ENCODE measurements at regions not wholly inside any gene's neighbourhood (a gene's known extent, or its start where the extent isn't known, plus 50 kb on each side); places are given as distances from the start of the nearest gene placed in this dataset.
A peak's percentile ranks its signal among the peaks of the same experiment; 100 is the strongest.
"Not testable (repeated sequence)": the region's sequence is repeated elsewhere in the genome, so short reads cannot be mapped to it uniquely, and the experiment has no call there.

DNA sequence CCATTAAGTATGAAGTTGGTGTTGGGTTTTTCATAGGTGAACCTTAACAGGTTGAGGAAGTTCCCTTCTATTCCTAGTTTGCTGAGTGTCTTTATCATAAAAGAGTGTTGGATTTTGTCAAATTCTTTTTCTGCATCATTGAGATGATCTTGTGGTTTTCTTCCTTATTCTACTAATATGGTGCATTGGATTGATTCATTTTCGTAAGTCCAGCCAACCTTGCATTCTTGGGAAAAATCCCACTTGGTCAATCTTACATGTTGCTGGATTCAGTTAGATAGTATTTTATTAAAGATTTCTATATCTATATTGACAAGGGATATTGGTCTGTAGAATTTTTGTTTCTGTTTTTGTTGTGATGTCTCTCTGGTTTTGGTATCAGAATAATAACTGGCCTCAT, 83.7 kb upstream of the C15orf39 start:
- ATAC-seq (replicated peaks) (no peak), DNase-seq (no peak)
- no peaks in the 10 kb centered on the region for H3K27me3 Mint-ChIP-seq
- H3K4me3 Mint-ChIP-seq, result no peak overlapping the region
- peaks cover 3 to 11% of the 10 kb centered on the region in 2 donors for H3K4me1 Mint-ChIP-seq (ENCODE audit: low read depth in 2 of 2)
- H3K27ac Mint-ChIP-seq, result no peak overlapping the region
- H3K9me3 Mint-ChIP-seq, result no peaks in the 10 kb centered on the region
- peaks cover under 1% of the 10 kb centered on the region for H3K36me3 Mint-ChIP-seq (ENCODE audit: insufficient read depth)

DNA sequence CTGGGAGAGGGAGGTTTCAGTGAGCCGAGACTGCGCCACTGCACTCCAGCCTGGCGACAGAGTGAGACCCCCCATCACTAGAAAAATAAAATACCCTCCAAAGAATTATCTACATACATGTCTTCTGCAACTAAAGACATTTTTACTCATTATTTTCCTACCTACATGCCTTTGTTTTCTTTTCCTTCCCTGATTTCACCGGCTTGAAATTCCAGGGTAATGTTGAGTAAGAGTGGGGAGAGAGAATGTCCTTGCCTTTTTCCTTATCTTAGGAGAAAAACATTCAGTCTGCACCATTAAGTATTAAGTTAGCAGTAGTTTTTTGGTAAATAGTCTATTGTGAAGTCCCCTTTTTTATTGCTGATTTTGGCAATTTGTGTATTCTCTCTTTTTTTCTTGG, 82.4 kb upstream of the C15orf39 start:
- not testable (repeated sequence) for H3K4me1 Mint-ChIP-seq (ENCODE audit: low read depth in 2 of 2); H3K27ac Mint-ChIP-seq; H3K36me3 Mint-ChIP-seq (ENCODE audit: insufficient read depth); H3K9me3 Mint-ChIP-seq; H3K4me3 Mint-ChIP-seq; ATAC-seq (replicated peaks); H3K27me3 Mint-ChIP-seq; DNase-seq

GRCh38 chr15:75121491-75121890, 80.2 kb upstream of the C15orf39 start:
- no peak for ATAC-seq (replicated peaks)
- Mint-ChIP-seq H3K9me3 (no peaks in the 10 kb centered on the region), H3K27me3 (no peaks in the 10 kb centered on the region), H3K36me3 (ENCODE audit: insufficient read depth) (no peaks in the 10 kb centered on the region), H3K4me3 (no peak overlapping the region), H3K27ac (no peak overlapping the region), H3K4me1 (ENCODE audit: low read depth in 2 of 2) (peaks cover 0 to 3% of the 10 kb centered on the region in 2 donors)
- no peak for DNase-seq

DNA sequence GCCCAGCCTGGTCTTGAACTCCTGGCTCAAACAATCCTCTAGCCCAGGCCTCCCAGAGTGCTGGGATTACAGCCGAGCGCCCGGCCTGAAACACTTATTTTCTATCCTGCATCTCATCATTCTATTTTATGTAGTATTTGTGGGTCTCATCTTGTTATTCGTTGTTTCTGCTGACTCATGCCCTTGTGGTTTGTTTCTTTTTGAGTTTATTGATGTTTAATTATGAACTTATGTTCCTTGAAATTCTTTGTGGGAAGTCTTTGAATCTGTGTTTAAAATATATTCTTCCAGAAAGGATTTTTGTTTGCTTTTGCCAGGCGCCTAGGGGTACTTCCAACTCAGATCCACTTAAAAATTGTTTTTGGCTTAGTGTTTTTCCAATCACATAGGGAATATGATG, 78.3 kb upstream of the C15orf39 start:
- Mint-ChIP-seq H3K4me3 (no peak overlapping the region), H3K36me3 (ENCODE audit: insufficient read depth) (no peaks in the 10 kb centered on the region), H3K27me3 (no peaks in the 10 kb centered on the region), H3K9me3 (no peaks in the 10 kb centered on the region), H3K4me1 (ENCODE audit: low read depth in 2 of 2) (peaks cover 0 to 5% of the 10 kb centered on the region in 2 donors), H3K27ac (no peak overlapping the region)
- no peak for ATAC-seq (replicated peaks)
- no peak for DNase-seq

DNA sequence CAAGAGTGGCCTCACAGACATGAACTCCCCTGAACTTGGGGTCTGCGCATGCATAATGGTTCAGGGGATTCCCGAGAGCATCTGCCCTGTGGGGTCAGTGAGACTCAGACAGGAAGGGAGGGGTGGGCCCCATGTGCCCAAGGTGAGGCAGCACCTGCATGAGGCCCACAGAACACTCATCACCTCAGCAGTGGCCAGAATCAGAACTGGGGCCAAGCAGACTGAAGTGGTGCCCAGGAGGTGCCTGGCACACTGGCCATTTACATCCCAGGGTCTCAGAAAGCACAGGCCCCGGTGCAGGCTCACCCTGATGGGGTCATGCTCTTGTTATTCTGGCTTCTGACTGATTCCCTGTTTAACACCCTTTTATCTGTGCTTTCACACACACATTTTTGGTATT, 77.4 kb upstream of the C15orf39 start:
- not testable (repeated sequence) for ATAC-seq (replicated peaks); H3K4me1 Mint-ChIP-seq (ENCODE audit: low read depth in 2 of 2); H3K27ac Mint-ChIP-seq; H3K9me3 Mint-ChIP-seq; H3K36me3 Mint-ChIP-seq (ENCODE audit: insufficient read depth); H3K27me3 Mint-ChIP-seq; DNase-seq; H3K4me3 Mint-ChIP-seq

GRCh38 chr15:75125935-75126334, 75.7 kb upstream of the C15orf39 start:
- Mint-ChIP-seq H3K27ac (no peak overlapping the region), H3K27me3 (no peaks in the 10 kb centered on the region), H3K36me3 (ENCODE audit: insufficient read depth) (peaks cover 4% of the 10 kb centered on the region), H3K9me3 (no peaks in the 10 kb centered on the region), H3K4me3 (no peak overlapping the region), H3K4me1 (ENCODE audit: low read depth in 2 of 2) (peaks cover 16 to 20% of the 10 kb centered on the region in 2 donors)
- ATAC-seq (replicated peaks) (no peak), DNase-seq (no peak)

- Mint-ChIP-seq H3K27me3 (no peaks in the 10 kb centered on the region), H3K4me3 (no peak overlapping the region), H3K27ac (no peak overlapping the region), H3K9me3 (no peaks in the 10 kb centered on the region), H3K36me3 (ENCODE audit: insufficient read depth) (peaks cover 4% of the 10 kb centered on the region), H3K4me1 (ENCODE audit: low read depth in 2 of 2) (peaks cover 20 to 26% of the 10 kb centered on the region in 2 donors)
- ATAC-seq (replicated peaks), result no peak
- no peak for DNase-seq
Observed at GRCh38 chr15:75126864-75127580, 74.7 kb upstream of the C15orf39 start.

DNA sequence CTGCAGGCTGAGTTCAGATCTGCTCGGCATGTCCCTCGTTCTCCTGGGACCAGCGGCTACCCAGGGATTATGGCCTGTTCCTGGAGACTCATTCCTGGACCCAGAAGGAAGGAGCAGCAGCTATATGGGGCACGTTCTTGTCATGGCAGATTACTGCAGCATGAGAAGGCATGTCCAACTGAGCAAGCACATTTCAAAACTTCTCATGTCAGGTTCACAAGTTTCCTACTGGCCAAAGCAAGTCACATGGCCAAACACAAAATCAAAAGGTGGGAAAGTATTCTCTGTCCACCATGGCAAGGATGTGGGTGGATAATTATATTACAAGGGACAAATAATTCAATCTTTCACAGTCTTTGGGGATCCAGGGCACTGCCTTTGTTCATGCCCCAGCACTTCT, 71.9 kb upstream of the C15orf39 start:
- Mint-ChIP-seq H3K9me3 (no peaks in the 10 kb centered on the region), H3K36me3 (ENCODE audit: insufficient read depth) (peaks cover 4% of the 10 kb centered on the region), H3K27ac (peak overlapping the region in 1 of 2 donors; percentile 86), H3K4me3 (peak overlapping the region; percentile 29 to 86), H3K4me1 (ENCODE audit: low read depth in 2 of 2) (peaks cover 20 to 26% of the 10 kb centered on the region in 2 donors), H3K27me3 (no peaks in the 10 kb centered on the region)
- DNase-seq (no peak), ATAC-seq (replicated peaks) (no peak)

DNA sequence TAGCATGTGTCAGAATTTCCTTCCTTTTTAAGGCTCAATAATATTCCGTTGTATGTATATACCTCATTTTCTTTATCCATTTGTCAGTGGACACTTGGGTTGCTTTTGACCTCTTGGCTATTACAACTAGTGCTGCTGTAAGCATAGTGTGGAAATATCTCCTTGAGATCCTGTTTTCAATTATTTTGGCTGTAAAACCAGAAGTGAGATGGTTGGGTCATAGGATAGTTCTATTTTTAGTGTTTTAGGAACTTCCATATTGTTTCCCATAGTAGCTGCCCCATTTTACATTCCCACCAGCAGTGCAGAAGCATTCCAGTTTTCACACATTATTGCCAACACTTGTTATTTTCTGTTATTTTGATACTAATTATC, 70.4 kb upstream of the C15orf39 start:
- H3K4me3 Mint-ChIP-seq, result peak overlapping the region; percentile 86 to 96
- peak overlapping the region; percentile 85 to 86 for H3K27ac Mint-ChIP-seq
- H3K9me3 Mint-ChIP-seq, result no peaks in the 10 kb centered on the region
- DNase-seq, result no peak
- ATAC-seq (replicated peaks), result no peak
- peaks cover 4% of the 10 kb centered on the region for H3K36me3 Mint-ChIP-seq (ENCODE audit: insufficient read depth)
- H3K27me3 Mint-ChIP-seq, result no peaks in the 10 kb centered on the region
- H3K4me1 Mint-ChIP-seq (ENCODE audit: low read depth in 2 of 2), result peaks cover 20 to 25% of the 10 kb centered on the region in 2 donors

DNA sequence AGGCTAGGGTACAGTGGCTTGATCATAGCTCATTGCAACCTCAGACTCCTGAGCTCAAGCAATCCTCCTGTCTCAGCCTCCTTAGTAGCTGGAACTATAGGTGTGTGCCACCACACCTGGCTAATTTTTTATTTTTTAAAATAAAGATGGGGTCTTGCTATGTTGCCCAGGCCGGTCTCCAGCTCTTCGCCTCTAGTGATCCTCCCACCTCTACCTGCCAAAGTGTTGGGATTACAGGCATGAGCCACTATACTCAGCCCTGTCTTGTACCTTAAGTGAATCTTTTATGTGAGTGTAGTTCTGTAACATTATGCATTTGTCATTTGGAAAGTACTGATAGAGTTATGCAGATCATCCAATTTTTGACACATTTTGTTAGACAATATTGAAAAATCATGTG, 66.9 kb upstream of the C15orf39 start:
- Mint-ChIP-seq H3K27ac (no peak overlapping the region), H3K36me3 (ENCODE audit: insufficient read depth) (peaks cover 4% of the 10 kb centered on the region), H3K4me1 (ENCODE audit: low read depth in 2 of 2) (peaks cover 11 to 13% of the 10 kb centered on the region in 2 donors), H3K9me3 (no peaks in the 10 kb centered on the region), H3K27me3 (no peaks in the 10 kb centered on the region), H3K4me3 (no peak overlapping the region)
- DNase-seq, result no peak
- ATAC-seq (replicated peaks), result no peak

DNA sequence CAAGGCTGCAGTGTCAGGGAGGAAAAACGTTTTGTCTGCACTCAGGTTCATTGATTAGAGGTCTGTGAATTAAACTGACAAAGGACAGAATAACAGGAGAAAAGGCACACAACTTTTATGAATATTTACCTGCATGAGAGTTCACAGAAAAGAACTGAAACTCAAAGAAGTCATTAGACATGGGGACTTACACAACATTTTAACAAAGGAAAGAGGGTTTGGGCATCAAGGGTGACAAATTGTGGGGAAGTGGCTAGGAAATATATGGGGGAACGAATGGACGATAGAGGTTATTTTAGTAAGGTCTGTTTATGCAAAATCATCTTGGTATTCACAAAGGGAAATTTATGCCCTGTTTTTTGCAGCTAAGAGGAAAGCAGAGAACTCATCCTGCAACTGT, 65.6 kb upstream of the C15orf39 start:
- ATAC-seq (replicated peaks), result no peak
- H3K4me1 Mint-ChIP-seq (ENCODE audit: low read depth in 2 of 2), result peaks cover 3 to 4% of the 10 kb centered on the region in 2 donors
- no peak overlapping the region for H3K4me3 Mint-ChIP-seq

DNA sequence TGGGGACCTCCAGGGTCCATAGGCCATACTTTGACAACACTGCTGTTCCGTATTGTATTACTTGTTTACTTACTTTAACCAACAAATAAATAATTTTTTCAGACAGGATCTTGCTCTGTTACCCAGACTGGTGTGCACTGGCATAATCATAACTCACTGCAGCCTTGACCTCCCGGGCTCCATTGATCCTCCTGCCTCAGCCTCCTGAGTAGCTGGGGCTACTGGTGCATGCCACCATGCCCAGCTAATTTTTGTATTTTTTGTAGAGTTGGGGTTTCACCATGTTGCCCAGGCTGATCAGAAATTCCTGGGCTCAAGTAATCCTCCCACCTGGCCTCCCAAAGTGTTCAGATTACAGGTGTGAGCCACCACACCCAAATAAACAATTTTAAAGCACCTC, 64.9 kb upstream of the C15orf39 start:
- Mint-ChIP-seq H3K27me3 (no peaks in the 10 kb centered on the region), H3K36me3 (ENCODE audit: insufficient read depth) (no peaks in the 10 kb centered on the region), H3K9me3 (peaks cover 0 to 7% of the 10 kb centered on the region in 2 donors), H3K27ac (no peak overlapping the region), H3K4me1 (ENCODE audit: low read depth in 2 of 2) (no peaks in the 10 kb centered on the region), H3K4me3 (no peak overlapping the region)
- ATAC-seq (replicated peaks) (no peak), DNase-seq (no peak)

More for the DNA sequence above, 65.6 kb upstream of the C15orf39 start:
- Mint-ChIP-seq H3K36me3 (ENCODE audit: insufficient read depth) (no peaks in the 10 kb centered on the region), H3K27me3 (no peaks in the 10 kb centered on the region), H3K27ac (no peak overlapping the region), H3K9me3 (peaks cover 0 to 4% of the 10 kb centered on the region in 2 donors)
- DNase-seq, result no peak

DNA sequence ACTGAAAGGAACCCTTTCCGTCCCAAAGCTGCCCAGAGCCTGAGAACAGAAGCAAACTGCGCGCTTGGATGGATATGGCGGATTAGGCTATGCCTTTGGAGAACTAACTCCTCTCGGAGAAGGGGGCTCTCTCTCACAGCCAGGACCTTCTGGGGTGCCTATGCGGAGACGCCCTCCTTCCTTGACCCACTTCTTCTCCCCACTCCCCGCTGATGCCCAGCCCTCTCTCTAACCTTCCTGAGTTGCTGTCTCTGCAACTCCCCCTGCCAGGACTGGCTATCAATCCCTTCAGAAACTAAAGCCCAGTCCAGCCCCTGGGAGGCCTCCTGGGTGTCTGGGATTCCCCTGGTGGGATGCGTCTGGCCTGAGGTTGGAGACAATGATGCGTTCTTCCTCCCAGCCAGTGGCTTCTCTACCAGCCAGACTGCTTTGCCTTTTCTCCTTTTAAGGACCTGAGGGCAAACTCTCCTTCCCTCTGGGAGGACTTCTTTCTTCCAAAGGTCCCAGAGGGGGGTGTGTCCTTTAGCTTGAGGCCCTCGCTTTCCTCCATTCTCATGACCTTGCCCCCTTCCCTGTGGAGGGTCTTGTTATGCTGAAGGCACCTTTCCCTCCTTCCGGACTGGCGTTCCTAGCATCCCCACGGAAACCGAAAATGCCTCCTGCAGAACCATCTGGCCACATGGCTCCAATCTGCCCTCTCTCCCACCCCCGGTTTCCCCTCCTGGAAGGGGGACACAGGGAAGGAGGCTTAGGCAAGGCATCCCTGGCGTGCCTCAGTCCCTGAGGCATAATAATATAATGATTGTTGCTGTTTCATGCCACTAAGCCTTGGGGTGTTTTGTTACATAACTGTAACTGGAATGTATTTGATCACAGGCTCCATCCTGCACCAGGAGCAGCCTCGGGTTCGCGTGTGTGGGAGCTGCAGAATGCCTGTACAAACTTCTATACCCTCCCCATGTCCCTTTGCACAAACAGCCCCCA, 63.4 kb upstream of the C15orf39 start:
- no peak for DNase-seq
- ATAC-seq (replicated peaks), result no peak
- Mint-ChIP-seq H3K27ac (peak overlapping the region in 1 of 2 donors; percentile 13), H3K27me3 (no peaks in the 10 kb centered on the region), H3K9me3 (peaks cover 0 to 7% of the 10 kb centered on the region in 2 donors), H3K36me3 (ENCODE audit: insufficient read depth) (no peaks in the 10 kb centered on the region), H3K4me1 (ENCODE audit: low read depth in 2 of 2) (no peaks in the 10 kb centered on the region), H3K4me3 (no peak overlapping the region)

Data from effector memory CD8-positive, alpha-beta T cell (primary cell).